ENCODE measurements at regions not wholly inside any gene's neighbourhood (a gene's known extent, or its start where the extent isn't known, plus 50 kb on each side); places are given as distances from the start of the nearest gene placed in this dataset.

GRCh38 chr19:30651066-30651465, 278.9 kb downstream of the ZNF536 start:
- no peak for ATAC-seq
- peaks cover 19% of the 10 kb centered on the region for H3K27me3 Mint-ChIP-seq (ENCODE audit: low read depth)
- no peaks in the 10 kb centered on the region for H3K4me1 Mint-ChIP-seq (ENCODE audit: low read depth)
- DNase-seq = no peak
- no peaks in the 10 kb centered on the region for H3K9me3 Mint-ChIP-seq
- H3K36me3 Mint-ChIP-seq (ENCODE audit: insufficient read depth) = no peaks in the 10 kb centered on the region
- H3K4me3 Mint-ChIP-seq = no peak overlapping the region

GRCh38 chr19:30649934-30650614, 277.9 kb downstream of the ZNF536 start:
- ATAC-seq (no peak), DNase-seq (no peak)
- Mint-ChIP-seq H3K4me3 (no peak overlapping the region), H3K4me1 (ENCODE audit: low read depth) (no peaks in the 10 kb centered on the region), H3K27me3 (ENCODE audit: low read depth) (peaks cover 19% of the 10 kb centered on the region), H3K9me3 (no peaks in the 10 kb centered on the region), H3K36me3 (ENCODE audit: insufficient read depth) (no peaks in the 10 kb centered on the region)

GRCh38 chr19:30648866-30649862, 277.0 kb downstream of the ZNF536 start:
- Mint-ChIP-seq H3K9me3 (no peaks in the 10 kb centered on the region), H3K4me3 (no peak overlapping the region), H3K4me1 (ENCODE audit: low read depth) (no peaks in the 10 kb centered on the region), H3K27me3 (ENCODE audit: low read depth) (peaks cover 19% of the 10 kb centered on the region), H3K36me3 (ENCODE audit: insufficient read depth) (no peaks in the 10 kb centered on the region)
- ATAC-seq (no peak), DNase-seq (no peak)

- Mint-ChIP-seq H3K27me3 (ENCODE audit: low read depth) (peaks cover 19% of the 10 kb centered on the region), H3K4me1 (ENCODE audit: low read depth) (no peaks in the 10 kb centered on the region), H3K36me3 (ENCODE audit: insufficient read depth) (no peaks in the 10 kb centered on the region), H3K9me3 (no peaks in the 10 kb centered on the region), H3K4me3 (no peak overlapping the region)
- ATAC-seq (no peak), DNase-seq (no peak)
Observed at GRCh38 chr19:30647891-30648720, 275.9 kb downstream of the ZNF536 start.

GRCh38 chr19:30646806-30647205, 274.6 kb downstream of the ZNF536 start:
- ATAC-seq (no peak), DNase-seq (no peak)
- Mint-ChIP-seq H3K4me3 (no peak overlapping the region), H3K36me3 (ENCODE audit: insufficient read depth) (no peaks in the 10 kb centered on the region), H3K9me3 (no peaks in the 10 kb centered on the region), H3K27me3 (ENCODE audit: low read depth) (peaks cover 14% of the 10 kb centered on the region), H3K4me1 (ENCODE audit: low read depth) (no peaks in the 10 kb centered on the region)

GRCh38 chr19:30645946-30646577, 273.9 kb downstream of the ZNF536 start:
- no peaks in the 10 kb centered on the region for H3K4me1 Mint-ChIP-seq (ENCODE audit: low read depth)
- no peaks in the 10 kb centered on the region for H3K9me3 Mint-ChIP-seq
- no peaks in the 10 kb centered on the region for H3K36me3 Mint-ChIP-seq (ENCODE audit: insufficient read depth)
- no peak for ATAC-seq
- H3K4me3 Mint-ChIP-seq = no peak overlapping the region
- peaks cover 14% of the 10 kb centered on the region for H3K27me3 Mint-ChIP-seq (ENCODE audit: low read depth)
- no peak for DNase-seq

- no peaks in the 10 kb centered on the region for H3K27me3 Mint-ChIP-seq (ENCODE audit: low read depth)
Observed at GRCh38 chr19:30640252-30640965, 268.2 kb downstream of the ZNF536 start.

GRCh38 chr19:30638889-30639288, 266.7 kb downstream of the ZNF536 start:
- no peaks in the 10 kb centered on the region for H3K9me3 Mint-ChIP-seq
- H3K4me3 Mint-ChIP-seq = no peak overlapping the region
- H3K4me1 Mint-ChIP-seq (ENCODE audit: low read depth) = no peaks in the 10 kb centered on the region
- H3K36me3 Mint-ChIP-seq (ENCODE audit: insufficient read depth) = no peaks in the 10 kb centered on the region
- DNase-seq = no peak
- no peaks in the 10 kb centered on the region for H3K27me3 Mint-ChIP-seq (ENCODE audit: low read depth)
- ATAC-seq = no peak

More at GRCh38 chr19:30640252-30640965, 268.2 kb downstream of the ZNF536 start:
- ATAC-seq (no peak), DNase-seq (no peak)
- Mint-ChIP-seq H3K4me1 (ENCODE audit: low read depth) (no peaks in the 10 kb centered on the region), H3K4me3 (no peak overlapping the region), H3K36me3 (ENCODE audit: insufficient read depth) (no peaks in the 10 kb centered on the region), H3K9me3 (no peaks in the 10 kb centered on the region)

GRCh38 chr19:30637926-30638325, 265.7 kb downstream of the ZNF536 start:
- no peak for DNase-seq
- Mint-ChIP-seq H3K4me1 (ENCODE audit: low read depth) (no peaks in the 10 kb centered on the region), H3K9me3 (no peaks in the 10 kb centered on the region), H3K4me3 (no peak overlapping the region), H3K27me3 (ENCODE audit: low read depth) (no peaks in the 10 kb centered on the region), H3K36me3 (ENCODE audit: insufficient read depth) (no peaks in the 10 kb centered on the region)
- no peak for ATAC-seq

GRCh38 chr19:30634996-30635975, 263.1 kb downstream of the ZNF536 start:
- Mint-ChIP-seq H3K4me3 (no peak overlapping the region), H3K27me3 (ENCODE audit: low read depth) (no peaks in the 10 kb centered on the region), H3K4me1 (ENCODE audit: low read depth) (no peaks in the 10 kb centered on the region), H3K9me3 (no peaks in the 10 kb centered on the region), H3K36me3 (ENCODE audit: insufficient read depth) (no peaks in the 10 kb centered on the region)
- no peak for DNase-seq
- ATAC-seq = no peak

- Mint-ChIP-seq H3K4me1 (ENCODE audit: low read depth) (no peaks in the 10 kb centered on the region), H3K4me3 (no peak overlapping the region), H3K36me3 (ENCODE audit: insufficient read depth) (no peaks in the 10 kb centered on the region), H3K9me3 (no peaks in the 10 kb centered on the region), H3K27me3 (ENCODE audit: low read depth) (no peaks in the 10 kb centered on the region)
- DNase-seq (no peak), ATAC-seq (no peak)
Observed at GRCh38 chr19:30634131-30634830, 262.1 kb downstream of the ZNF536 start.

GRCh38 chr19:30631033-30631370, 258.8 kb downstream of the ZNF536 start:
- Mint-ChIP-seq H3K27me3 (ENCODE audit: low read depth) (no peaks in the 10 kb centered on the region), H3K9me3 (no peaks in the 10 kb centered on the region), H3K36me3 (ENCODE audit: insufficient read depth) (no peaks in the 10 kb centered on the region), H3K4me3 (no peak overlapping the region), H3K4me1 (ENCODE audit: low read depth) (no peaks in the 10 kb centered on the region)
- ATAC-seq = no peak
- no peak for DNase-seq

Data from activated T-cell treated with anti-CD3 and anti-CD28 coated beads, Interleukin-2, amount 50 U/mL, for 4 hours (primary cell).